Effector memory CD8-positive, alpha-beta T cell (primary cell): ENCODE measurements at regions not wholly inside any gene's neighbourhood (a gene's known extent, or its start where the extent isn't known, plus 50 kb on each side); places are given as distances from the start of the nearest gene placed in this dataset.

ENCODE experiments used
- ATAC-seq: fragments of 150-1000 bp; cut with Tn5 transposase; replicated peaks from 2 replicates; pipeline ENCODE4 v1.10.0; 2021; ENCODE audit warnings: mild to moderate bottlenecking, moderate library complexity
- DNase-seq, 3 experiments: peaks; one replicate each; pipeline ENCODE4 v3.0.0; 2021
- H3K27ac Mint-ChIP-seq, 2 donors: one replicate each; pipeline ENCODE4 v1.8.0; 2022; ENCODE audit warnings: mild to moderate bottlenecking in 2 of 2, mixed read lengths in 2 of 2, moderate library complexity in 2 of 2
- H3K27me3 Mint-ChIP-seq, 2 donors: one replicate each; pipeline ENCODE4 v1.8.0; 2022; ENCODE audit warnings: mixed read lengths in 2 of 2
- H3K36me3 Mint-ChIP-seq: one replicate; pipeline ENCODE4 v1.8.0; 2022; ENCODE audit warnings: mild to moderate bottlenecking, moderate library complexity, mixed read lengths; ENCODE audit not compliant: insufficient read depth
- H3K4me1 Mint-ChIP-seq, 2 donors: one replicate each; pipeline ENCODE4 v1.8.0; 2022; ENCODE audit warnings: low read depth in 2 of 2, mixed read lengths in 2 of 2
- H3K4me3 Mint-ChIP-seq, 2 donors: one replicate each; pipeline ENCODE4 v1.8.0; 2022; ENCODE audit warnings: mild to moderate bottlenecking in 2 of 2, mixed read lengths in 2 of 2, moderate library complexity in 2 of 2
- H3K9me3 Mint-ChIP-seq, 2 donors: one replicate each; pipeline ENCODE4 v1.8.0; 2022; ENCODE audit warnings: mixed read lengths in 2 of 2

DNA sequence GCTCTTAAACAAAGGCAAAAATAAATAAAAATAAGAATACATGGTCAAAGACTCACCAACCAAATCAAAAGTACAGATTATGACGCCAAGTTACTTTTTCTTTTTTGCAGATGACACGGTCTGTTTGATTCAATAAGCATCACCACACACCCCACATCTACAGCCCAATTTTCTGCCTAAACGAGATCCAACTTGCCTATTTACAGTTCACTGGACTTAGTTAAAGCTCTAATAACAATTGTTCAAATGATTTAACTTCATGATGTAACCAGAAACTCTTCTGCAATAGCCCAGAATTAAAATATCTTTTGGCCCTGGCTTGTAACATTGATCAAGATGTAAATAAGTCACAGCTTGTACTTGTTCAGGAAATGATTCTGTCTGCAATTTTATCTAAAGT, 590.3 kb upstream of the C9orf72 start:
- DNase-seq (no peak), ATAC-seq (no peak)

DNA sequence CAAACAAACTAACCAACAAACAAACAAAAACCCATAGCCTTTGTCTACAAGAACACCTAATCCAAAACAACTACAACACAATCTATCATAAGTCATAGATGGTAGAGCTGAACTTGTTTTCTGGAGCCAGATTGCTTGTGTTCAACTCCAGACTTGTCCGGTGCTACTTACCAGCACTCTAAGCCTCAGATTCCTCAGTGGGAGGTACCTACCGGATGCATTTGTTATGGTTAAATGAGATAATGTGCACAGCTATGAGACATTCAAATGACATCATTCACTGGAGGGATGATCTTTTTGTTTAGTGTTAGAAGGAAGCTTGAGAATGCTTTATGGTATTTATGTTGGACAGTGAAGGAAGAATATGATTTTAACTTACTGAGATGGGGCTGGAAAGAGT, 592.9 kb upstream of the C9orf72 start:
- Mint-ChIP-seq H3K4me1 (no peaks in the 10 kb centered on the region), H3K27me3 (no peaks in the 10 kb centered on the region), H3K36me3 (no peaks in the 10 kb centered on the region), H3K27ac (no peak overlapping the region), H3K9me3 (peaks cover 7 to 15% of the 10 kb centered on the region in 2 donors), H3K4me3 (no peak overlapping the region)
- DNase-seq (no peak), ATAC-seq (no peak)

More for the DNA sequence above, 590.3 kb upstream of the C9orf72 start:
- H3K27me3 Mint-ChIP-seq: no peaks in the 10 kb centered on the region
- no peaks in the 10 kb centered on the region for H3K36me3 Mint-ChIP-seq
- no peak overlapping the region for H3K27ac Mint-ChIP-seq
- no peak overlapping the region for H3K4me3 Mint-ChIP-seq
- no peaks in the 10 kb centered on the region for H3K4me1 Mint-ChIP-seq
- H3K9me3 Mint-ChIP-seq: peaks cover 11 to 15% of the 10 kb centered on the region in 2 donors

GRCh38 chr9:28177142-28177541, 603.9 kb upstream of the C9orf72 start:
- Mint-ChIP-seq H3K27ac (no peak overlapping the region), H3K36me3 (no peaks in the 10 kb centered on the region), H3K4me1 (no peaks in the 10 kb centered on the region), H3K9me3 (peaks cover 7 to 9% of the 10 kb centered on the region in 2 donors), H3K4me3 (no peak overlapping the region), H3K27me3 (no peaks in the 10 kb centered on the region)
- ATAC-seq (no peak), DNase-seq (no peak)

- Mint-ChIP-seq H3K27me3 (no peaks in the 10 kb centered on the region), H3K36me3 (no peaks in the 10 kb centered on the region), H3K4me3 (no peak overlapping the region), H3K27ac (no peak overlapping the region), H3K4me1 (no peaks in the 10 kb centered on the region), H3K9me3 (peaks cover 1 to 9% of the 10 kb centered on the region in 2 donors)
- DNase-seq (no peak), ATAC-seq (no peak)
These were observed 604.6 kb upstream of the C9orf72 start for GRCh38 chr9:28177925-28178324.

DNA sequence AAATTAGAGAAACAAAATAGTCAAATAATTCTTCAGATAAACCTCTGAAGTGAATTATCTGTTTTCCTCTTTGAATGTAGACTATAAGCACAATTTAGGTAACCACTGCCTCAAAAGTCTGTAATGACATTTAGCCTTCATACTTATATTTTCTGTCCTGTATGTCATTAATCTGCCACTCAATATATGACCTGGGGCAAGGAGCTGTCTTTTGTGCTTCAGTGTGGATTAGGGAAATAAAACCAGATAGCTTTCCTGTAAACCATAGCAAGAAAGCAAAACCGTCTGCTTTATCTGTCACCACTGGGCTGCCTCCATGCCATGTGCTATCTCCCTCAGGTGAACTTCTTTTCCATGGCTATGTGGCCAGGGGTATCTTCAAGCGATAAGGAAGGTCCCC, 606.6 kb upstream of the C9orf72 start:
- H3K4me3 Mint-ChIP-seq: no peak overlapping the region
- peaks cover 5 to 9% of the 10 kb centered on the region in 2 donors for H3K9me3 Mint-ChIP-seq
- no peak overlapping the region for H3K27ac Mint-ChIP-seq
- no peaks in the 10 kb centered on the region for H3K27me3 Mint-ChIP-seq
- no peak for DNase-seq
- H3K4me1 Mint-ChIP-seq: no peaks in the 10 kb centered on the region
- no peaks in the 10 kb centered on the region for H3K36me3 Mint-ChIP-seq
- ATAC-seq: no peak

DNA sequence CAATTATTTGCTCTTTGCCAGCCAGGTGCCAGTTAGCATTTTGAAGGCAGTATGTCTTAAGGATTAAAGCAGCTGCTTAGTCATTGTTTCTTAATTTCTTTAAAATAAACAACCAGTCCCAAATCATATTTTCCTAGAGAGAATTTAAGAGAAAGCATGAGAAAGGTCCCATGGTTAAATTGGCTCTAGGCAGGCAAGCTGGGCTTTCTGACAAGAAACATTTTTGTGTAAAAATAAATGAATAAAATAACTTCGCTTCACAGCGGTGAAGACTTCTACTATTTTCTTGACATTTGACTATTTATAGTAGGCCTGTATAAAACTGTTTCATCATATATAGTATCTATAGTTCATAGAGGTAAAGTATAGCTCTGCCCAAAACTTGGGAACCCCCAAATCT, 617.7 kb upstream of the C9orf72 start:
- H3K27ac Mint-ChIP-seq: no peak overlapping the region
- H3K36me3 Mint-ChIP-seq: no peaks in the 10 kb centered on the region

GRCh38 chr9:28197653-28198052, 624.4 kb upstream of the C9orf72 start:
- no peaks in the 10 kb centered on the region for H3K4me1 Mint-ChIP-seq

More for the DNA sequence above, 617.7 kb upstream of the C9orf72 start:
- ATAC-seq (no peak), DNase-seq (no peak)
- Mint-ChIP-seq H3K9me3 (peaks cover 14 to 22% of the 10 kb centered on the region in 2 donors), H3K4me3 (no peak overlapping the region), H3K27me3 (no peaks in the 10 kb centered on the region), H3K4me1 (no peaks in the 10 kb centered on the region)

DNA sequence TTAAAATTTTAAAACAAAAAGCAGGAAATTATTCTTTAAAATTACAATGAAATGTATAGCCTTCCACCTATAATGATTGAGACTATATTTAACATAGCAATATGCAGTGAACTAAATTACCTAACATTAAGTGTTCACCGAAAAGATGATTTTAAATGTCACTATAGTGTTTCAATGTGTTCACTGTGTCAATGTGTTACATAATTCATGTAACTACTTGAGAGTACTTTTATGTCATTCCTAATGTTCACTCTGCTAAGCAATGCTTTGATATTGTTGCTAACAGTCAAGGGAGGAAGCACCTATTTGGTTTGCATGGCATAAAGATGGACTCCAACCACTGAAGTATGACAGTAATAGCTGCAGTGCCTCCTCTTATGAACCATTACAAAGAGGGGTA, 629.8 kb upstream of the C9orf72 start:
- Mint-ChIP-seq H3K4me3 (no peak overlapping the region), H3K9me3 (peaks cover 3 to 14% of the 10 kb centered on the region in 2 donors), H3K27ac (no peak overlapping the region), H3K36me3 (no peaks in the 10 kb centered on the region), H3K27me3 (no peaks in the 10 kb centered on the region), H3K4me1 (no peaks in the 10 kb centered on the region)
- DNase-seq (no peak), ATAC-seq (no peak)

More at GRCh38 chr9:28197653-28198052, 624.4 kb upstream of the C9orf72 start:
- Mint-ChIP-seq H3K4me3 (no peak overlapping the region), H3K27me3 (no peaks in the 10 kb centered on the region), H3K36me3 (no peaks in the 10 kb centered on the region), H3K9me3 (peaks cover 2 to 6% of the 10 kb centered on the region in 2 donors), H3K27ac (no peak overlapping the region)
- ATAC-seq (no peak), DNase-seq (no peak)

- Mint-ChIP-seq H3K4me1 (no peaks in the 10 kb centered on the region), H3K36me3 (no peaks in the 10 kb centered on the region), H3K27ac (no peak overlapping the region), H3K4me3 (no peak overlapping the region), H3K9me3 (peaks cover 3 to 24% of the 10 kb centered on the region in 2 donors), H3K27me3 (no peaks in the 10 kb centered on the region)
- DNase-seq: no peak
- ATAC-seq: no peak
These were observed 633.0 kb upstream of the C9orf72 start for GRCh38 chr9:28206280-28206679.

GRCh38 chr9:28207657-28208056, 634.4 kb upstream of the C9orf72 start:
- no peak overlapping the region for H3K4me3 Mint-ChIP-seq
- no peaks in the 10 kb centered on the region for H3K4me1 Mint-ChIP-seq
- no peaks in the 10 kb centered on the region for H3K27me3 Mint-ChIP-seq
- ATAC-seq (no peak), DNase-seq (no peak)
- H3K36me3 Mint-ChIP-seq: no peaks in the 10 kb centered on the region
- H3K27ac Mint-ChIP-seq: no peak overlapping the region
- H3K9me3 Mint-ChIP-seq: peaks cover 3 to 18% of the 10 kb centered on the region in 2 donors

DNA sequence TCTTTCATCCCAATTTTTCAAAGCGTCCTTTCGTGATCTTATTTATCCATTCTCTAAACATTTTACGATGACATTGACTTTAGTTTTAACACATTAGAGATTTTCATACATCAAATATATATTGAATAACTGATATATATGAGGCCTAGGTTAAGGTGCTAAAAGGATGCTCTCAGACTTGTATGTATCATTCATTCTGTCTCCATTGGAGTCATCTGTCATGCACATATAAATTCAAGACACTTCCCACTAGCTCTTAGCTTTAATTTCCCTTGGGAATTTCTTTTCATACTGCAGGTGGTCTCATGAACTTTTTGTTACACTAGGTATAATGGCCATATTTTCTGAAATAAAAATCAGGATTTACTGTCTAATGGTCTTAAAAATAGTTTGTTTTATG, 635.8 kb upstream of the C9orf72 start:
- Mint-ChIP-seq H3K4me1 (no peaks in the 10 kb centered on the region), H3K9me3 (peaks cover 3 to 18% of the 10 kb centered on the region in 2 donors), H3K27me3 (no peaks in the 10 kb centered on the region), H3K4me3 (no peak overlapping the region), H3K27ac (no peak overlapping the region), H3K36me3 (no peaks in the 10 kb centered on the region)
- no peak for ATAC-seq
- no peak for DNase-seq

DNA sequence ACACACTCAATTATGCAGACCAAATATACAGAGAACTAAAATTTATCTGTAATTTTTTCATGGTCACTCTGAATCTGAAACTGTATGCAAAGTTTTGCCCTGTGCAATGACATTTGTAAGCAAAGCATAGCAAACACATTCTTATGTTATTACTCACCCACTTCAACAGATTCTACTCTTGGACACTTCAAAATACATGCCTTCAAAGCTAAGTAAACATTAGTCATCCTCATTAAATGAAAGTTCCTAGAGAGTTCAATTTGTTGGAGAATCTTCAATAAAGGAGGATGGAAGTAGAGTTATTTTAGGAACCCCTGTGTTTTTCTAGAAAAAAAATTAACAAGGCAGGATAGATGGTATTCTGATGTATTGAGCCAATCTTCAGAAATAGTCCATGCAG, 639.7 kb upstream of the C9orf72 start:
- H3K4me1 Mint-ChIP-seq: no peaks in the 10 kb centered on the region
- ATAC-seq: no peak
- H3K4me3 Mint-ChIP-seq: no peak overlapping the region
- no peak for DNase-seq
- no peak overlapping the region for H3K27ac Mint-ChIP-seq
- peaks cover 0 to 10% of the 10 kb centered on the region in 2 donors for H3K9me3 Mint-ChIP-seq
- no peaks in the 10 kb centered on the region for H3K36me3 Mint-ChIP-seq
- H3K27me3 Mint-ChIP-seq: no peaks in the 10 kb centered on the region

DNA sequence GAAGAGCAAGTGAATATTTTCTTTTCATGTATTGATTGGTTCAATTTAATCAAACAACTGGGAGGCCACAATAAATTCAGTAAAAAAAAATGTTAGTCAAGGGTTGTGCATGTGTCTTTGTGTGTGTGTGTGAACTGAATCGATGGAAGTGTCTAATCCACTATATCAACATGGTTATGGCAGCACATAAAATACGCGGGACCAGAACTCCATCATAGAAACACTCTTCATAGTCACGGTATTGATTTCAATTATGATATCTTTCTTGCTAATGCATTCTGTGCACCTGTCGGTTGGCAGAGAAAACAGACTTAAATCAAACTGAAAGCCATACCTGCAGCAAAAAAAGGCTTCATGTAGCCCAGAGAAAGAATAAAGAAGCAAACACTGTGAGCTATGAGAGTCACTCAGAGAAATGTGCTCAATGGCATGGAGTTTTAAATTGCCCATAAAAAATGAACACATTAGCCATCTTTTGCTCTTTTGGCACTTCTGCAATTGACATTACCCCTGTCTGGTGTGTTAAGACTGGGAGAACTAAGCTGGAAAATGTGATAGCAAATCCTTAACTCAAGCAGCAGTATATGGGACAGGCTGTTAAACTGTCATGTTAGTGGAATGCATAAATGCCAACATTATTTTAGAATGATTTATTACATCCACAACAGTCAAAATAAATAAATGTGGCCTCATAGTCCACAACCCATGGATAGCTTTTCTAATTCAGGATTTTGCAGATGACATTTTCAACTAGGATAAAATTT, 642.4 kb upstream of the C9orf72 start:
- DNase-seq (no peak), ATAC-seq (no peak)
- no peaks in the 10 kb centered on the region for H3K36me3 Mint-ChIP-seq

GRCh38 chr9:28232686-28233085, 659.4 kb upstream of the C9orf72 start:
- no peaks in the 10 kb centered on the region for H3K27me3 Mint-ChIP-seq
- H3K9me3 Mint-ChIP-seq: peaks cover 5 to 14% of the 10 kb centered on the region in 2 donors
- ATAC-seq (no peak), DNase-seq (no peak)
- no peaks in the 10 kb centered on the region for H3K36me3 Mint-ChIP-seq
- no peak overlapping the region for H3K27ac Mint-ChIP-seq
- no peak overlapping the region for H3K4me3 Mint-ChIP-seq
- no peaks in the 10 kb centered on the region for H3K4me1 Mint-ChIP-seq

More for the DNA sequence above, 642.4 kb upstream of the C9orf72 start:
- no peaks in the 10 kb centered on the region for H3K4me1 Mint-ChIP-seq
- no peaks in the 10 kb centered on the region for H3K9me3 Mint-ChIP-seq
- H3K27me3 Mint-ChIP-seq: no peaks in the 10 kb centered on the region
- no peak overlapping the region for H3K4me3 Mint-ChIP-seq
- H3K27ac Mint-ChIP-seq: no peak overlapping the region
